ENCODE measurements at regions not wholly inside any gene's neighbourhood (a gene's known extent, or its start where the extent isn't known, plus 50 kb on each side); places are given as distances from the start of the nearest gene placed in this dataset.

DNA sequence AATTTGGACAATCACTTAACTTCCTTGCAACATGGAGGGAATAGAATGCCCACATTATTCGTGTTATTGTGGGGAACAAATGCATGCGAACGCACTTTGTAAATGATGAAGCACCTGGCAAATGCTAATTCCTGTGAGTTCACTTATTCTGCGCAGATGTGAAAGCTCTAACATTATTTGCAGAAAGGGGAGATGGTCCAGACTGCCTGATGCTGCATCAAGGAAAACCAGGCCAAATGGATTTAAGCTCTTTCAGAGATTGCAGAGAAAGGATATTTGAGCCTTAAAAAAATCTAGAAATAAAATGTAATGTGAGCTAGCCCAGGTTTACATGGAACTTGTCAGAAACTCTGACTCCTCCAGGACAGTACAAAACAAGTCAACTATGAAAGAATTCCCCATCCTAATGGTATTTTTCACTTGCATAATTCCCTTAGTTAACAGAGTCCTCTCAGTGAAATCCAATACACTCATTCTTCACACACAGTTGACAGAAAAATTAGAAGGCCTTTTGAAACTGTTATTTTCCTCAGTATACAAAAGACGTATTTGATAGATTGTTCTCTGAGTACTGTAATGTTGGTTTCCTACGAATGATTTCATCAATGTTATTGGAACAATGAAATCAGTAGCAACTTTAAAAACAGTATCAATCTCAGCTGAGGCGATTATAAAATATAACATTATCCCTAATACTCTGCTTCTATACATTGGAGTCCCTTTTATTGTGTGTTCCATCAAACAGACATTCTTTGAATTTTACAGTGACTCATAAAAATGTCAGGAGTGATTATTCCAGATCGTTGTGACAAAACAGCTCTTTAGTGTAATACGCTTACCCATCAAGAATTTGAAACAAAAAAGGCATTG, 136.3 kb upstream of the ANK3 start:
- no peak for TF ChIP-seq CREB1 (CRISPR knock-in tag; IDR thresholded peaks at IDR 0.05; ENCODE audit: low read depth)
- no peak for TF ChIP-seq POLR2AphosphoS5 (IDR thresholded peaks at IDR 0.05; ENCODE audit: low read depth)
- TF ChIP-seq, protein P1, sequence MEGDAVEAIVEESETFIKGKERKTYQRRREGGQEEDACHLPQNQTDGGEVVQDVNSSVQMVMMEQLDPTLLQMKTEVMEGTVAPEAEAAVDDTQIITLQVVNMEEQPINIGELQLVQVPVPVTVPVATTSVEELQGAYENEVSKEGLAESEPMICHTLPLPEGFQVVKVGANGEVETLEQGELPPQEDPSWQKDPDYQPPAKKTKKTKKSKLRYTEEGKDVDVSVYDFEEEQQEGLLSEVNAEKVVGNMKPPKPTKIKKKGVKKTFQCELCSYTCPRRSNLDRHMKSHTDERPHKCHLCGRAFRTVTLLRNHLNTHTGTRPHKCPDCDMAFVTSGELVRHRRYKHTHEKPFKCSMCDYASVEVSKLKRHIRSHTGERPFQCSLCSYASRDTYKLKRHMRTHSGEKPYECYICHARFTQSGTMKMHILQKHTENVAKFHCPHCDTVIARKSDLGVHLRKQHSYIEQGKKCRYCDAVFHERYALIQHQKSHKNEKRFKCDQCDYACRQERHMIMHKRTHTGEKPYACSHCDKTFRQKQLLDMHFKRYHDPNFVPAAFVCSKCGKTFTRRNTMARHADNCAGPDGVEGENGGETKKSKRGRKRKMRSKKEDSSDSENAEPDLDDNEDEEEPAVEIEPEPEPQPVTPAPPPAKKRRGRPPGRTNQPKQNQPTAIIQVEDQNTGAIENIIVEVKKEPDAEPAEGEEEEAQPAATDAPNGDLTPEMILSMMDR (conservative IDR thresholded peaks at IDR 0.05; ENCODE audit: low read depth in 2 of 2), result no peak
- TF ChIP-seq, protein P2, sequence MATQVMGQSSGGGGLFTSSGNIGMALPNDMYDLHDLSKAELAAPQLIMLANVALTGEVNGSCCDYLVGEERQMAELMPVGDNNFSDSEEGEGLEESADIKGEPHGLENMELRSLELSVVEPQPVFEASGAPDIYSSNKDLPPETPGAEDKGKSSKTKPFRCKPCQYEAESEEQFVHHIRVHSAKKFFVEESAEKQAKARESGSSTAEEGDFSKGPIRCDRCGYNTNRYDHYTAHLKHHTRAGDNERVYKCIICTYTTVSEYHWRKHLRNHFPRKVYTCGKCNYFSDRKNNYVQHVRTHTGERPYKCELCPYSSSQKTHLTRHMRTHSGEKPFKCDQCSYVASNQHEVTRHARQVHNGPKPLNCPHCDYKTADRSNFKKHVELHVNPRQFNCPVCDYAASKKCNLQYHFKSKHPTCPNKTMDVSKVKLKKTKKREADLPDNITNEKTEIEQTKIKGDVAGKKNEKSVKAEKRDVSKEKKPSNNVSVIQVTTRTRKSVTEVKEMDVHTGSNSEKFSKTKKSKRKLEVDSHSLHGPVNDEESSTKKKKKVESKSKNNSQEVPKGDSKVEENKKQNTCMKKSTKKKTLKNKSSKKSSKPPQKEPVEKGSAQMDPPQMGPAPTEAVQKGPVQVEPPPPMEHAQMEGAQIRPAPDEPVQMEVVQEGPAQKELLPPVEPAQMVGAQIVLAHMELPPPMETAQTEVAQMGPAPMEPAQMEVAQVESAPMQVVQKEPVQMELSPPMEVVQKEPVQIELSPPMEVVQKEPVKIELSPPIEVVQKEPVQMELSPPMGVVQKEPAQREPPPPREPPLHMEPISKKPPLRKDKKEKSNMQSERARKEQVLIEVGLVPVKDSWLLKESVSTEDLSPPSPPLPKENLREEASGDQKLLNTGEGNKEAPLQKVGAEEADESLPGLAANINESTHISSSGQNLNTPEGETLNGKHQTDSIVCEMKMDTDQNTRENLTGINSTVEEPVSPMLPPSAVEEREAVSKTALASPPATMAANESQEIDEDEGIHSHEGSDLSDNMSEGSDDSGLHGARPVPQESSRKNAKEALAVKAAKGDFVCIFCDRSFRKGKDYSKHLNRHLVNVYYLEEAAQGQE (IDR thresholded peaks at IDR 0.05; ENCODE audit: unreplicated experiment), result no peak
- no peak for TF ChIP-seq JUNB (IDR thresholded peaks at IDR 0.05; ENCODE audit: unreplicated experiment)
- no peak for TF ChIP-seq EZH2 (IDR thresholded peaks at IDR 0.05; ENCODE audit: low read depth, unreplicated experiment)
- no peak for TF ChIP-seq EZH2phosphoT487 (IDR thresholded peaks at IDR 0.05; ENCODE audit: unreplicated experiment)
- TF ChIP-seq STAT1 (IDR thresholded peaks at IDR 0.05; ENCODE audit: unreplicated experiment), result no peak
- TF ChIP-seq, protein P3, sequence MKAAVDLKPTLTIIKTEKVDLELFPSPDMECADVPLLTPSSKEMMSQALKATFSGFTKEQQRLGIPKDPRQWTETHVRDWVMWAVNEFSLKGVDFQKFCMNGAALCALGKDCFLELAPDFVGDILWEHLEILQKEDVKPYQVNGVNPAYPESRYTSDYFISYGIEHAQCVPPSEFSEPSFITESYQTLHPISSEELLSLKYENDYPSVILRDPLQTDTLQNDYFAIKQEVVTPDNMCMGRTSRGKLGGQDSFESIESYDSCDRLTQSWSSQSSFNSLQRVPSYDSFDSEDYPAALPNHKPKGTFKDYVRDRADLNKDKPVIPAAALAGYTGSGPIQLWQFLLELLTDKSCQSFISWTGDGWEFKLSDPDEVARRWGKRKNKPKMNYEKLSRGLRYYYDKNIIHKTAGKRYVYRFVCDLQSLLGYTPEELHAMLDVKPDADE (IDR thresholded peaks at IDR 0.05), result no peak
- TF ChIP-seq ZNF114 (CRISPR knock-in tag; IDR thresholded peaks at IDR 0.05), result no peak

Data from GM23338 (cell line).